HG03196 (cell line): ENCODE measurements at regions not wholly inside any gene's neighbourhood (a gene's known extent, or its start where the extent isn't known, plus 50 kb on each side); places are given as distances from the start of the nearest gene placed in this dataset.
"Not testable (repeated sequence)": the region's sequence is repeated elsewhere in the genome, so short reads cannot be mapped to it uniquely, and the experiment has no call there.

Source experiments
- ATAC-seq: cut with Tn5 transposase; IDR thresholded peaks from one replicate; pipeline ENCODE4 v1.9.1; 2021; ENCODE audit not compliant: unreplicated experiment

DNA sequence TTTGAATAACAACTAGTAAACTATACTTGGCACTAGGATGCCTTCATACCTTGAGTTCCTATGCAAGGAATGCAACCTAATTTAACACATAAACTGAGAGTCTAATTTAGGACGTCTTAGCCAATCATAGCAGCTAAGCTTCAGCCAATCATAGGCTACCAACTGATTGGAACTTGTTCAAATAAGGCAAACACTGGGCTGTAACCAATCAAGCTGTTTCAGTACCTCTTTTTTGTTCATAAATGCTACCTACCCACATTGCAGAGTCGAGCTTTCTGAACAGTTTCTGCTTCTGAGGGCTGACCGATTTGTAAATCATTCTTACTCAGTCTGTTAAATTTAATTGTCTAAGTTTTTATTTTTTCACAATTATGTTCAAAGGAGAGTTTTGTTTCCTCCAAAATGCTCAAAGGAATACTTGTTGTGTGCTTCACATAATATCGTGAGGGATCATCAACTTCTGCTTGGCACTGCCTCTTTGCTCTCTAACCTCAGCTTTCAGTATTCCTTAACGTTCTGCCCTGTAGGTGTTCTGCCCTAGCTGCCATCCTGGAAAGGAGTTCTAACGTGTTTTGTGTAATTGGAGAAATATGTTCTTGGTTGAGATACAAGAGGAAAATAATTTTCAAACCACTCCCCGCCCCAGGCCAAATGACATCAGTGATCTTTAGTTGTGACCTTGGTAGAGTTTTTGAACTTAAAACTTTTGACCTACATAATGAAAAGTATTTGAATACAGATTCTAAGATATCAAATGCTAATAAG is 380.4 kb upstream of the MIS18BP1 start:
- no peak for ATAC-seq

DNA sequence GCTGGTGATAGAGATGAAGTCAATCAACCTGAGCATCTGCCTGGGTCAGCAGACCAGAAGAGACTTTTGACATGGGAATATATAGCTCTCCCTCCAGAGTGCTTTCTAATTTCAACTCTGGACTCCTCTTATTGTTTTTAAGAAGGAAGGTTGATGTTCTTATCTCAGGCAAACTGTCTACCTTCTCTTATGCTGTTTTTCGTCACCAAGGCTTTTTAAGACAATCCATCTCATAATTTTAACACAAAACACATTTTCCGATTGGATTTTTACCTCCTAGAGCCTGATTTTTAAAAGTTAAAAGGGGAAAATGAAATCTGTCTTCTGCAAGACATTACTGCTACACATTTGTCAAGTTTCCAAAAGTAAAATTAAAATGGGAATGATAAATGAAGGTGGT is 368.7 kb upstream of the MIS18BP1 start:
- ATAC-seq = no peak

DNA sequence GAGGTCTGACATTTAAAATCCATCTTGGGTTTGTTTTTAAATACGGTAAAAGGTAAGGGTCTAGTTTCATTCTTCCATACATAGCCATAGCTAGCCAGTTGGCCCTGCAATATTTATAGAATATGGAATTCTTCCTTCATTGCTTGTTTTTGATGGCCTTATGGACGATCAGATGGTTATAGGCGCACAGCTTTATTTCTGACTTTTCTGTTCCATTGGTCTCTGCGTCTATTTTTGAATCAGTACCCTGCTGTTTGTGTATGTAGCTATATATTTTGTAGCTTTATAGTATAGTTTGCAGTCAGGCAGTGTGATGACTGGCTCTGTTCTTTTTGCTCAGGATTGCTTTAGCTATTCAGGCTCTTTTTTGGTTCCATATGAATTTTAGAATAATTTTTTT is 366.8 kb upstream of the MIS18BP1 start:
- ATAC-seq = no peak

DNA sequence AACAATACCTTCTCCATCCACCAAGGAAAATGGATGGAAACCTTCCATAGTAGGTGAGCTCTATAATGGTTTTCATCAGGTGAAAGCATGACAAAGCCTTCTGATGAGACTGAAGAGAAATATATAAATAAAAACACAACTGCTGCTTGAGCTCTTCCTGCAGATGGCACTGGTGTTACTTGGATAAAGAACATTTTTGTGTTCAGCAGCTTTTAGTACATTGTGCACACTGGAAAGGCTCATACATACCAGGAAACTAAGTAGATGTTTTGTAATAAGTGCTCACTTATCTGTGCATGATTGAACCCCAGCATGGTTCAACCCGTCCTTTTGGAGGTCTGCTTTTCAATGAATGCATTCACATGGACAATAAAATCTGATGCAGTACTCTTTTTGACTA is 357.3 kb upstream of the MIS18BP1 start:
- no peak for ATAC-seq

DNA sequence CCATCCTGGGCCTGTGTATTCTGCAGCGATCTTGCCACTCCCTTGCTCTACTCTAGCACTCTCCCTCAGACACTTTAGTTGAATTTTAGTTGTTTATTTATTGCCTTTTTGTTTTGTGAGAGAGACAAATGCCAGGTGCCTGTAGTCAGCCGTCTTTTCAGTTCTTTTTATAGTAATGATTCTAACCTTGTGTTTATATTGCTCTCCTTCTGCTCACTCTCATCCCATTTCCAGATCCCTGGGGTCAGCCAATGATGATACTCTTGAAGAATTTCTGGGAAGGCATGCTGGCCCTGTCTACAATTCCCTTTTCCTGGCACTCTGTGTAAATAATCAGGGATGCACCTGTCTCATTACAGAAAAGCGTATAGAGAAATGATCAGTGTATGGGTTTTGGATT is 334.1 kb upstream of the MIS18BP1 start:
- ATAC-seq = no peak

DNA sequence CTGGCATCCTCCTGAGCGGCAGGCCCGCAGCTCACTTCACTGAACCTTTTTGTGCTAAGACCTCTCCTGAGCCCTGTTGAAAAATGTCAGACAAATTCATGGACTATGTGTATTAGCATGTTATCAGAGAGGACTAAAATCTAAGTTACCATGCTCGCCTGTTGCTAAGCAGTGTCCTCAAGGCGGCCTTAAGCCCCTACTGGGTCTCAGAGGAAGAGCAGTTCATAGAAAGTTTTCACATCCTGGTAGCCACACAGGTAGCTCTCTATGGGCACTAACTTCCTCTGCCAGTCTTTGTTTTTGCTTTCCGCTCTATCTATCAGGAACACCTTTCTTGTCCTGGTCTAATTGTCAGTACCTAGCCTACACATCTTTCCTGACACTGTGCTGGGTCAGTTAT is 306.6 kb upstream of the MIS18BP1 start:
- no peak for ATAC-seq

DNA sequence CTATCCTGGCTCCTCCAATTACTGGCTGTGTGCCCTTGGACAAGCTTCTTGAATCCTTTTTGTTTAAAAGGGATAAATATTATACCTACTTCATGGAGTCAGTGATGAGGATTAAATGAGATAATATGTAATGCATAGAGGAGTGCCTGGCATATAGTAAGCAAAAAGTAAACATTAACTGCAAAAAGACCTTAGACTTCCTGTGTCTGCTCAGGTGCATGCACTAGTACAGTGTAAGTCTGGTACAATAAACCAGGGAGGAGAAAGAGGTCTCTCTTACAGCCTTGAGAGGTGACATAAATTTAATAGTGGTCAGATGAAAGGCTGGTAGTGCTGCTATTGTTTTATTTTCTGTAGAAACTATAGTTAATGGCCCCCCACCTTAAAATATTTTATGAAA is 305.2 kb upstream of the MIS18BP1 start:
- ATAC-seq = no peak

DNA sequence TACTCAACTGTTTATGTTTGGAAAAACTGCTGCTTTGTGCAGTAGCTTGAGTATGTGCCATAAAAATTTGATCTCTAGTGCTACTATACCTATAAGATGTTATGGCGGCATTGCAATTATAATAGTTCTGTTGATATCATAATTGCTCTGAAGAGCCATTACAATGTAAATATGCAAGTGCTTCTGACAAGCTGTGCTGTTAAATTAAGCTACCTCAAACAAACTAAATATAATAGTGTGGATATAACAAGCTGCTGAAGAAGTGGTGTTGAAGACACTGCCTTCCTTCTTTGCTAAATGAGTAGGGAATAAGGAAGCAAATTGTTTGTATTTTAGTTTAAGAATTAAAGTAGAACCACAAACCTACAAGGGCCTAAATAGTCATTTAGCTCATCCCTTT is 301.0 kb upstream of the MIS18BP1 start:
- no peak for ATAC-seq

DNA sequence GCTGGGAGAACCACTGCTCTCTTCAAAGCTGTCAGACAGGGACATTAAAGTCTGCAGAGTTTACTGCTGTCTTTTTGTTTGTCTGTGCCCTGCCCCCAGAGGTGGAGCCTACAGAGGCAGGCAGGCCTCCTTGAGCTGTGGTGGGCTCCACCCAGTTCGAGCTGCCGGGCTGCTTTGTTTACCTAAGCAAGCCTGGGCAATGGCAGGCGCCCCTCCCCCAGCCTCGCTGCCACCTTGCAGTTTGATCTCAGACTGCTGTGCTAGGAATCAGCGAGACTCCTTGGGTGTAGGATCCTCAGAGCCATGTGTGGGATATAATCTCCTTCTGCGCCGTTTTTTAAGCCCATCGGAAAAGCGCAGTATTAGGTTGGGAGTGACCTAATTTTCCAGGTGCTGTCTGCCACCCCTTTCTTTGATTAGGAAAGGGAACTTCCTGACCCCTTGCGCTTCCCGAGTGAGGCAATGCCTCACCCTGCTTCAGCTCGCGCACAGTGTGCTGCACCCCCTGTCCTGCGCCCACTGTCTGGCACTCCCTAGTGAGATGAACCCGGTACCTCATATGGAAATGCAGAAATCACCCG is 298.3 kb upstream of the MIS18BP1 start:
- ATAC-seq = not testable (repeated sequence)

DNA sequence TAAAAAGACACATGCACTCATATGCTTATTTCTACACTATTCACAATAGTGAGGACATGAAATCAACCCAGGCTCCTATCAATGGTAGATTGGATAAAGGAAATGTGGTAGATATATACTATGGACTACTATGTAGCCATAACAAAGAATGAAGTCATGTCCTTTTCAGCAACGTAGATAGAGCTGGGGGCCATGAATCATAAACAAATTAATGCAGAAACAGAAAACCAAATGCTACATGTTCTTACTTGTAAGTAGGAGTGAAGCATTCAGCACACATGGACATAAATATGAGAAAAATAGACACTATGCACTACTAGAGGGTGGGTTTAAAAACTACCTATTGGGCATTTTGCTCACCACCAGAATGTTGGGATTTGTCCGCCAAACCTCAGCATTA is 278.0 kb upstream of the MIS18BP1 start:
- ATAC-seq = no peak

DNA sequence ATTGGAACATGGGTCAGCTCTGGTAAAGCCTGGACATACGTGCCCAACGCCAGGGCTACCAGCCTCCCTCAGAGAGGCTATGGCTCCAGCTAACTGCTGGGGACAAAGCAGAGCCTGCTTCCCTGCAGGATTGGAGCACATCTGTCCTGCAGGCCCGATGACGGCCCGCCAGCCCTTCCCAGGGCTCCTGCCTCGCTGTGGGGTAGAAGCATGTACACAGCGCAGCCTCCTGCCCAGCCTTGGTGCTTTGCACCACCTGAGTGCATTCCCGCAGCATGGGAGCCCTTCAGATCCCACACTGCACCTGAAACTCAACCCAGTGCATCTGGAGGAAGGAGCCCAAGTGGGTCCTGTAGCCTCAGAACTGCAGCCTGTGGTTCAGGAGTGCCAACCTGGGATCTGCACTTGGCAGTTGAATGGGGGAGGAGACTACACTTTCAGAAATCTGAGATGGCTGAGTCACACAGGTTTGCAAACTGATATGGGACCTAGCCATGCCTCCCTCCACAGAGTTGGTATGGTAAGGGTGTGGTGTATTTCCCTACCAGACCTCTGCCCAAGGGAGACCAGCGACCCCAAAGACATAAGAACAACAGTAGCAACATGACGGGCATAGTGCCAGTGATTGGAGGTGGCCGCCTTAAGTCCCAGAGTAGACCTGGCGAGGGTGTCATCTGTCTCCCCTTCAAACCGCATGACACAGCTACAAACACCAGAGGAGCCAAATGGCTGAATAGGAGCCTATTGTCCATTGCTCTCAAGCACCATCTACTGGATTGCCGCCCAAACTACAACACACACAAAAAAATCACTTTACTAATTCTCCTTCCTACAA is 273.9 kb upstream of the MIS18BP1 start:
- ATAC-seq = no peak

DNA sequence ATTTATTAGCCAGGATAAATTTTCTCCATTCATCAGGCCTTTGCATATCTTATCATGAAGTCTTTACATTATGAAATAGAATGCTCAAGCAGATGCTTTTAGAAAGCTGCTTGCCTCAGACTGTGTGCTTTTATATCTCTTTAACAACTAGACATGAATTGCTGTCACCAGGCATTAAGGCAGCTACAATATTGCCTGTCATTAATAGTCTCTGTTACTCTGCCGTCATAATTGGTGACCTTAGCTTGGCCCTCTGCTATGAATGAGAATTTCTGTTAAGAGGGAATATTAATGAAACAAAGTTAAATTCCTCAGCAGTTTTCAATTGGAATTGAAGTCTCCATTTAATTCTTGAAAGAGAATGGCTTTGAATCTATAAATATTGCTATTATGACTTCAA is 266.8 kb upstream of the MIS18BP1 start:
- ATAC-seq = no peak

DNA sequence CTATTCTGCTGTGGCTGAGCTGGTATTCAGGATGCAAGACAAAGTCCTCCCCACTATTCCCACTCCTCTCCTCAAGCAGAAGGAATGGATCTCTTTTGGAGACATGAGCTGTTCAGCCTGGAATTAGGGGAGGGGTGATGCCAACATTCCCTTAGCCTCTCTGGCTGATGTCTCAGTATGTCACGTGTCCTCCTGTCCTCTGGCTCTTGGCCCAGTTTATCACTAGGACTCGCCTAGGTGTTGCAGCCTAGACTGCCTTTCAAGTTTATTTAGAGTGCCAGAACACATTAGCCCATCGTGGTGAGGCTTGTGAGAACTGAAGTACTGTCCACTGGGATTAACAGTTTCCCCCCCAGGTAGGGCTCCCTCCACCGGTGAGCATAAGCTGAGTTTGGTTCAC is 239.9 kb upstream of the MIS18BP1 start:
- ATAC-seq = no peak

DNA sequence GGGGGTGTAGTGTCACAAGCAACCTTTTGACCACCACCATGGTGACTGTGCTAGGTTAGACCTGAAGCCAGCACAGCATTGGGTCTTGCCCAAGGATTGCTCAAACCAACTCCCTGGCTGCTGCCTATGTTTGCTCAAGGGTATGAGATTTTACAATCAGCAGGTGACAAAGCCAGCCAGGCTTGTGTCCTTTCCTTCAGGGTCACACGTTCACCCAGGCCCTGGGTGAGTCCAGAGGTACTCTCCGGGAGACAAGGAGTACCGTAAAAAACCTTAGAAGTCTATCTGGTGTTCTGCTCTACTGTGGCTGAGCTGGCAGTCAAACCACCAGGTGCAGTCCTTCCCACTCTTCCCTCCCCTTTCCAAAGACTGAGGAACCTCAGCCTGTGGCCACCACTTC is 238.9 kb upstream of the MIS18BP1 start:
- ATAC-seq = no peak

DNA sequence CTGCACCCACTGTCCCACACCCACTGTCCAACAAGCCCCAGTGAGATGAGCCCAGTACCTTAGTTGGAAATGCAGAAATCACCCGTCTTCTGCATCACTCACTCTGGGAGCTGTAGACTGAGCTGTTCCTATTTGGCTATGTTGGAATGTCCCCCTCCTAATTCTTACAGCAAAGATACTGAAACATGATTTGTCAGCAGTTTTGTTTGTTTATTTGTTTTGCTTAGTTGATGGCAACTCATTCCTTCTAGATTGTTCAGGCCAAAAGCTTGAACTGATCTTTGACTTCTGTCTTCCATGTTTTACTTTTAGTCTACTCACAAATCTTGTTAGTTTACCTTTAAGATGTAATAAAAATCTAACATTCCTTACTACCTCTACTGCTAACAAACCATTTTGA is 233.6 kb upstream of the MIS18BP1 start:
- ATAC-seq = no peak

DNA sequence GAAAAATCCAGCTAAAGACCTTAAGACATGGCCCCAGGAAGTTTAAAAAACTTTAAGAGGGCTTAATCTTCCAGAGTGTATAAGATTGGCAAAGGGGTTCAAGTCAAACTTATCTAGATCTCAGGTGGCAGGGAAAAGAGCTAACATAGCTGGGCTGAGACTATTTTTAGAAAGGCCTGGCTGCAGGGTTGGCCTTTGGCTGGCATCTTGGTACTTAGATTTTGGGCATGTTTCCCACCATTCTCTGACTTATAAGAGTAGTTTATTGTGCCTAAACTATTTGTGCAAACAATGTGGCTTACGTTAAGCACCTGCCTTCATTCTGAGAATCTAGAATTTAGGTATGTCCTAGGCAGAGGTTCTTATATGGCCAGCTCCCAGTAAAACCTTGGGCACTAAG is 214.0 kb upstream of the MIS18BP1 start:
- no peak for ATAC-seq

DNA sequence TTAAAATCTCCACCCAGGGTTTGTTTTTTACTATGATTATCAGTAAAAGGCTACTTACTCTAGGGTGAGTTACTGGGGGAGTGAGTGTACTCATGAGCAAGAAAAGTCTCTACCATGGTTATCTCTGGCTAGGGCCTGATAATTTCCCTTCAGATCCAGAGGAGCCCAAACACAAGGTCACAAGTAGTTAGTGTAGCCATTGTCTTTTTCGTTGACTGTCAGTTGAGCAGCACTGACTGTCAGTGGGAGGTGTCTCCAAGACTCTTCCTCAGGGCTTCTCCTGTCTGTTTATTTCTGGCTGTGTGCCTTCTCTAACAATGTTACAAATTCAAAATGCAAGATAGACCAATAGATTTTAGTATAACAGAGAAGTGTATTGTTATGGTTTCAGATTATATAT is 181.2 kb upstream of the MIS18BP1 start:
- ATAC-seq = no peak

DNA sequence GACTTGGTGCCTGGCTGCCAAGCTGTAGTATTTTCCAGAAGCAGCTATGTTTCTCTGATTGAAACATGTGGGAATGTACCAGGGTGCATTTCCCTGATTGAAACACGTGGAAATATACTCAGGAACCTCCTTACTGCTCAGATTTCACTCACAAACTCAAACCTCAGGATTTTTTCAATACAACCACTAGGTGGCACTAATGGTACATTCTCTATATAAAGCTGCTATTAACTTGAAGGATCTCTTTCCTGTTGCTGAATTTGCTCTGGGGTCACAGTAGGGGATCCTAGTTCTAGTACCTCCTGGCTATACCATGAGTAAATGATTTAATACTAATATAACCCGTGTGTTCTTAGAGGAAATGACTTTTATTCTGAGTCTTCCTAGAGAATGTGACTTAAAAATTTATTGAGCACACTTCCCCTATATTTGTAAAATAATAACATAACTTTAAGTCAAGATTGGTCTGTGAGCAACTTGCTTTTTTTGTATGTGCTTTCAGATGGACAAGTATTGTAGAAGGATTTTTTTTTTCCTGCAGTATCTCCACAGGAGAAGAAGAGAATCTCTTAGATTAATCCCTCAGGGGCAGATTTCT is 173.8 kb upstream of the MIS18BP1 start:
- no peak for ATAC-seq

DNA sequence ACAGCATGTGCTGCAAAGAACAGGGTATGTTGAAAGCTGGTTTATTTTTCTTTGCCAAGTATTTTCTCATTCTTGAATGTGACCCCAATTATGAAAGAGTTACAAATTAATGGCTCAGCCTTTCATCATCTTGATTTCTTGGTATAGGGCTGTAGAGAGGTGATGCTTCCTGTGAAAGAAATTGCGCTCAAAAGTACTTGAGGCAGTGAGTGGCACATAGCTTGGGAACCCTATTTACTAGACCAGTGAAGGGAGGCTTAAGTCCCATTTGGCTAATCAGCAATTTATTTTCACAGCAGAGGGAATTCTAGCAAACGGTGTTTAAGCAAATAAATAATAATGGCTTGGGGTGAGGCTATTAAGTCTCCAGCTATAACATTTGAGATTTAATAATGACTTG is 153.9 kb upstream of the MIS18BP1 start:
- ATAC-seq = no peak

DNA sequence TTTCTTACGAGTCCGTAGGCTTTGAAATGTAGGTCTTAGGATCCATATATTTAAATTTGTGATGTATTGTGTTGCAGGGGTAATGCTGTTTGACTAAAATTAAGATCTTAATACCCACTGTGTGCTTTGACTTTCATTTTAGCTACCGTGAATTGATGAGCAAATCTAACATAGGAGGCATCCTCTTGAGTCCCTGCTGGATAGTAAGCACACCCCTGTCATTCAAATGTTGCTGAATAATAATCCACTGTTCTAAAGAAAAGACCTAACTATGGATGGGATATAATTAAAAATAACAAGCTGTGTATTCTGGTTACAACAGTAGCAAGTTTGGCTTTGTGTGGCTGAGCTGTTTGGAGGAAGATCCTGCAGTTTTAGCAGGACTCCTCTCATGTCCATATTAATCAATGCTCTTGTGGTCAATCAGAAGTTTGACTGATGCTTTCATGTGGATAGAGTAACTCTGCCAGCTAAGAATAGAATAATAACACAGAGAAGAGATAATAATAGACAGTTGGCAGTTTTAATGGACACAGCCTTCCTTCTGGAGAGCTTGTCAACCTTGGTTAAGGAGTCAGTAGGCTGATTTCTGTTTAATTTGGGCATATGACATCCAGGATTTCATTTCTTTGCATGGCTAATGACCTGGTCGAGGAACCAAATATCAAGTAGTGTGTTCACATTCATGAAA is 148.1 kb upstream of the MIS18BP1 start:
- ATAC-seq = no peak

DNA sequence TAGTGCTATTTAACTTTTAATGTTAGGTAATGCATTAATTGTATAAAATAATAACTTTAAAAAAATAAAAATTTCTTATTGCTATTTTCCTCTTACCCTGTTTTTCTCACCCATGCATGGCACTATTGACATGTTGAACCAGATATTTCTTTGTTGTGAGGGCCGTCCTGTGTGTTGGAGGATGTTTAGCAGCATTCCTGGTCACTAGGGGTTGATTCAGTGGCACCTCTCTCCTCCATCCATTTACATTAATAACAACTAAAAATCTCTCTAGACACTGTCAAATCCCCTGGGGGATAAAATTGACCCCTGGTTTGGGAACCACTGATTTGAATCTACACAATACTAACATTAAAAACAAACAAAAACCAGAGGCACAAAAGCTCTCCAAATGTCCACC is 147.5 kb upstream of the MIS18BP1 start:
- no peak for ATAC-seq
